Cardiac fibroblast (primary cell): ENCODE measurements at regions not wholly inside any gene's neighbourhood (a gene's known extent, or its start where the extent isn't known, plus 50 kb on each side); places are given as distances from the start of the nearest gene placed in this dataset.
A peak's percentile ranks its signal among the peaks of the same experiment; 100 is the strongest.

ENCODE experiments used
- DNase-seq, 2 donors: peaks; one replicate each; pipeline versions ENCODE4 v3.0.0 to v3.0.0-alpha.2; 2010; ENCODE audit warnings: low read depth in 2 of 2
- H3K4me3 ChIP-seq, 2 donors: replicated peaks in 1 of 2; 1 replicate in 1 of 2; 2 replicates in 1 of 2; pipeline ENCODE4 v1.5.1; 2011; ENCODE audit warnings: low read depth in 2 of 2, low read length in 2 of 2, mild to moderate bottlenecking in 2 of 2, moderate library complexity in 1 of 2
- CTCF ChIP-seq: IDR thresholded peaks from one replicate; pipeline ENCODE4 v1.5.1; 2011; ENCODE audit warnings: low read depth, mild to moderate bottlenecking, low read length, inconsistent platforms

GRCh38 chr3:153753035-153753434 lies 368.2 kb upstream of the ARHGEF26 start:
- TF ChIP-seq CTCF, result no peak
- DNase-seq, result no peak
- H3K4me3 ChIP-seq, result no peak overlapping the region

GRCh38 chr3:153756816-153757215 lies 364.4 kb upstream of the ARHGEF26 start:
- TF ChIP-seq CTCF, result no peak
- peak; percentile 18 to 47 for DNase-seq
- no peak overlapping the region for H3K4me3 ChIP-seq

GRCh38 chr3:153757839-153758238 lies 363.4 kb upstream of the ARHGEF26 start:
- no peak for DNase-seq
- H3K4me3 ChIP-seq, result no peak overlapping the region
- TF ChIP-seq CTCF, result no peak

- DNase-seq, result no peak
- no peak for TF ChIP-seq CTCF
- H3K4me3 ChIP-seq, result no peak overlapping the region
These were observed 360.2 kb upstream of the ARHGEF26 start for GRCh38 chr3:153760948-153761347.

- TF ChIP-seq CTCF, result no peak
- no peak overlapping the region for H3K4me3 ChIP-seq
- DNase-seq, result peak in 1 of 2 donors; percentile 21
These were observed 358.6 kb upstream of the ARHGEF26 start for GRCh38 chr3:153762411-153763235.

GRCh38 chr3:153767601-153768560 lies 353.3 kb upstream of the ARHGEF26 start:
- no peak overlapping the region for H3K4me3 ChIP-seq
- TF ChIP-seq CTCF, result no peak
- DNase-seq, result no peak
